ENCODE measurements at regions not wholly inside any gene's neighbourhood (a gene's known extent, or its start where the extent isn't known, plus 50 kb on each side); places are given as distances from the start of the nearest gene placed in this dataset.

GRCh38 chr18:67644226-67644625 is 127.7 kb upstream of the DSEL start:
- 96% methylated on average over 2 of the region's 2 CpGs for whole genome bisulfite sequencing

More at GRCh38 chr18:67644226-67644625, 127.7 kb upstream of the DSEL start:
- Histone ChIP-seq H3K4me1 (ENCODE audit: control insufficient read depth in 4 of 4, insufficient read depth in 4 of 4, low read length in 3 of 4) (peaks cover 0 to 6% (median under 1%) of the 10 kb centered on the region in 4 donors), H3K27me3 (ENCODE audit: control insufficient read depth in 4 of 4, insufficient read depth in 4 of 4, low read length in 3 of 4) (no peaks in the 10 kb centered on the region), H3K4me3 (ENCODE audit: low read depth in 1 of 3, low read length in 3 of 3) (no peak overlapping the region), H3K27ac (ENCODE audit: low read depth in 1 of 2, low read length in 2 of 2) (no peak overlapping the region), H3K9ac (ENCODE audit: low read depth in 1 of 2, low read length in 2 of 2) (no peak overlapping the region), H3K9me3 (ENCODE audit: control insufficient read depth in 4 of 4, low read length in 3 of 4) (no peaks in the 10 kb centered on the region), H3K36me3 (ENCODE audit: control insufficient read depth in 4 of 4, insufficient read depth in 3 of 4, low read depth in 1 of 4, low read length in 3 of 4) (no peaks in the 10 kb centered on the region)
- DNase-seq (ENCODE audit: low spot score): no peak
- no peak for TF ChIP-seq NR2F2 (IDR thresholded peaks at IDR 0.05)
- TF ChIP-seq, protein P1, sequence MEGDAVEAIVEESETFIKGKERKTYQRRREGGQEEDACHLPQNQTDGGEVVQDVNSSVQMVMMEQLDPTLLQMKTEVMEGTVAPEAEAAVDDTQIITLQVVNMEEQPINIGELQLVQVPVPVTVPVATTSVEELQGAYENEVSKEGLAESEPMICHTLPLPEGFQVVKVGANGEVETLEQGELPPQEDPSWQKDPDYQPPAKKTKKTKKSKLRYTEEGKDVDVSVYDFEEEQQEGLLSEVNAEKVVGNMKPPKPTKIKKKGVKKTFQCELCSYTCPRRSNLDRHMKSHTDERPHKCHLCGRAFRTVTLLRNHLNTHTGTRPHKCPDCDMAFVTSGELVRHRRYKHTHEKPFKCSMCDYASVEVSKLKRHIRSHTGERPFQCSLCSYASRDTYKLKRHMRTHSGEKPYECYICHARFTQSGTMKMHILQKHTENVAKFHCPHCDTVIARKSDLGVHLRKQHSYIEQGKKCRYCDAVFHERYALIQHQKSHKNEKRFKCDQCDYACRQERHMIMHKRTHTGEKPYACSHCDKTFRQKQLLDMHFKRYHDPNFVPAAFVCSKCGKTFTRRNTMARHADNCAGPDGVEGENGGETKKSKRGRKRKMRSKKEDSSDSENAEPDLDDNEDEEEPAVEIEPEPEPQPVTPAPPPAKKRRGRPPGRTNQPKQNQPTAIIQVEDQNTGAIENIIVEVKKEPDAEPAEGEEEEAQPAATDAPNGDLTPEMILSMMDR (IDR thresholded peaks at IDR 0.05; ENCODE audit: low read depth, low read length, missing input control): no peak
- no peak for TF ChIP-seq SP1 (IDR thresholded peaks at IDR 0.05)
- no peak for TF ChIP-seq YY1 (IDR thresholded peaks at IDR 0.05)
- TF ChIP-seq GABPA (IDR thresholded peaks at IDR 0.05 in 1 of 2, conservative IDR thresholded peaks at IDR 0.05 in 1 of 2): no peak
- TF ChIP-seq, protein P2, sequence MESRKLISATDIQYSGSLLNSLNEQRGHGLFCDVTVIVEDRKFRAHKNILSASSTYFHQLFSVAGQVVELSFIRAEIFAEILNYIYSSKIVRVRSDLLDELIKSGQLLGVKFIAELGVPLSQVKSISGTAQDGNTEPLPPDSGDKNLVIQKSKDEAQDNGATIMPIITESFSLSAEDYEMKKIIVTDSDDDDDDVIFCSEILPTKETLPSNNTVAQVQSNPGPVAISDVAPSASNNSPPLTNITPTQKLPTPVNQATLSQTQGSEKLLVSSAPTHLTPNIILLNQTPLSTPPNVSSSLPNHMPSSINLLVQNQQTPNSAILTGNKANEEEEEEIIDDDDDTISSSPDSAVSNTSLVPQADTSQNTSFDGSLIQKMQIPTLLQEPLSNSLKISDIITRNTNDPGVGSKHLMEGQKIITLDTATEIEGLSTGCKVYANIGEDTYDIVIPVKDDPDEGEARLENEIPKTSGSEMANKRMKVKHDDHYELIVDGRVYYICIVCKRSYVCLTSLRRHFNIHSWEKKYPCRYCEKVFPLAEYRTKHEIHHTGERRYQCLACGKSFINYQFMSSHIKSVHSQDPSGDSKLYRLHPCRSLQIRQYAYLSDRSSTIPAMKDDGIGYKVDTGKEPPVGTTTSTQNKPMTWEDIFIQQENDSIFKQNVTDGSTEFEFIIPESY (IDR thresholded peaks at IDR 0.05): no peak
- TF ChIP-seq RAD21 (IDR thresholded peaks at IDR 0.05): no peak
- TF ChIP-seq FOXA1 (IDR thresholded peaks at IDR 0.05): no peak
- TF ChIP-seq MAX (IDR thresholded peaks at IDR 0.05): no peak
- TF ChIP-seq TAF1 (conservative IDR thresholded peaks at IDR 0.05): no peak
- TF ChIP-seq, protein P3, sequence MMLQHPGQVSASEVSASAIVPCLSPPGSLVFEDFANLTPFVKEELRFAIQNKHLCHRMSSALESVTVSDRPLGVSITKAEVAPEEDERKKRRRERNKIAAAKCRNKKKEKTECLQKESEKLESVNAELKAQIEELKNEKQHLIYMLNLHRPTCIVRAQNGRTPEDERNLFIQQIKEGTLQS (IDR thresholded peaks at IDR 0.05): no peak
- TF ChIP-seq EGR1 (IDR thresholded peaks at IDR 0.05; ENCODE audit: low read depth in 2 of 2): no peak
- TF ChIP-seq HNF4A (conservative IDR thresholded peaks at IDR 0.05): no peak
- no peak for TF ChIP-seq RXRA (IDR thresholded peaks at IDR 0.05)
- TF ChIP-seq JUND (IDR thresholded peaks at IDR 0.05): no peak
- TF ChIP-seq FOXA2 (IDR thresholded peaks at IDR 0.05): no peak
- TF ChIP-seq, protein P4, sequence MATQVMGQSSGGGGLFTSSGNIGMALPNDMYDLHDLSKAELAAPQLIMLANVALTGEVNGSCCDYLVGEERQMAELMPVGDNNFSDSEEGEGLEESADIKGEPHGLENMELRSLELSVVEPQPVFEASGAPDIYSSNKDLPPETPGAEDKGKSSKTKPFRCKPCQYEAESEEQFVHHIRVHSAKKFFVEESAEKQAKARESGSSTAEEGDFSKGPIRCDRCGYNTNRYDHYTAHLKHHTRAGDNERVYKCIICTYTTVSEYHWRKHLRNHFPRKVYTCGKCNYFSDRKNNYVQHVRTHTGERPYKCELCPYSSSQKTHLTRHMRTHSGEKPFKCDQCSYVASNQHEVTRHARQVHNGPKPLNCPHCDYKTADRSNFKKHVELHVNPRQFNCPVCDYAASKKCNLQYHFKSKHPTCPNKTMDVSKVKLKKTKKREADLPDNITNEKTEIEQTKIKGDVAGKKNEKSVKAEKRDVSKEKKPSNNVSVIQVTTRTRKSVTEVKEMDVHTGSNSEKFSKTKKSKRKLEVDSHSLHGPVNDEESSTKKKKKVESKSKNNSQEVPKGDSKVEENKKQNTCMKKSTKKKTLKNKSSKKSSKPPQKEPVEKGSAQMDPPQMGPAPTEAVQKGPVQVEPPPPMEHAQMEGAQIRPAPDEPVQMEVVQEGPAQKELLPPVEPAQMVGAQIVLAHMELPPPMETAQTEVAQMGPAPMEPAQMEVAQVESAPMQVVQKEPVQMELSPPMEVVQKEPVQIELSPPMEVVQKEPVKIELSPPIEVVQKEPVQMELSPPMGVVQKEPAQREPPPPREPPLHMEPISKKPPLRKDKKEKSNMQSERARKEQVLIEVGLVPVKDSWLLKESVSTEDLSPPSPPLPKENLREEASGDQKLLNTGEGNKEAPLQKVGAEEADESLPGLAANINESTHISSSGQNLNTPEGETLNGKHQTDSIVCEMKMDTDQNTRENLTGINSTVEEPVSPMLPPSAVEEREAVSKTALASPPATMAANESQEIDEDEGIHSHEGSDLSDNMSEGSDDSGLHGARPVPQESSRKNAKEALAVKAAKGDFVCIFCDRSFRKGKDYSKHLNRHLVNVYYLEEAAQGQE (IDR thresholded peaks at IDR 0.05): no peak
- no peak for TF ChIP-seq HNF4G (IDR thresholded peaks at IDR 0.05)

Measured in liver (tissue), 8 donors.